ENCODE measurements at regions not wholly inside any gene's neighbourhood (a gene's known extent, or its start where the extent isn't known, plus 50 kb on each side); places are given as distances from the start of the nearest gene placed in this dataset.

DNA sequence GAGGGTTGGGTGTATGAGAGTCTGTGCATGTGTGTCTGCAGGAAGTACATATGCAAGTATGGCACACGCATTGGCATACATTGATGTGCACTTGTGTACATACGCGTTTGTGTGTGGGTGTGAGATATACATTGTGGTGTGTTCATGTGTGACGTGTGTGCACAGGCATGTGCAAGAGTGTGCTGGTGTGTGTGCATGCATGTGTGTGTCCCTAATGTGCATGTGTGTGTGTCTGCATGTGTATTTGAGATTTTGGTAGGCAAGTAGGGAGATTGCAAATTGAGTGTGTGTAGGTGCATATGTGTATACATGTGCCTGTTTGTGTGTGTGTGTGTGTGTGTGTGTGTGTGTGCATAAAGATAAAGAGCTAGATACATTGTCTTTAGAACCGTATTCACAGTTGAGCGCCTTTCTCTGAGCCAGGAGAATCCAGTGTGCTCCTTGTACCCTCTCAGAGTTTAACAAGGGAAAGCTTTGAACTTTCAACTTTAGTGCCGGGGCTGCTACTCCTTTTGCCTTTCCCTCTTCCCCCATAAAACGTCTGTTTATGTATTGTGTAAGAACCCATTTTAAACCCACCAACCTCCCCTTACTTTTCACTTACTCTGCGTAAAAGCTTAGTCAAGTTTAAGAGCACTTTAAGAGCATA lies 152.4 kb upstream of the CHL1 start:
- TF ChIP-seq, protein P1, sequence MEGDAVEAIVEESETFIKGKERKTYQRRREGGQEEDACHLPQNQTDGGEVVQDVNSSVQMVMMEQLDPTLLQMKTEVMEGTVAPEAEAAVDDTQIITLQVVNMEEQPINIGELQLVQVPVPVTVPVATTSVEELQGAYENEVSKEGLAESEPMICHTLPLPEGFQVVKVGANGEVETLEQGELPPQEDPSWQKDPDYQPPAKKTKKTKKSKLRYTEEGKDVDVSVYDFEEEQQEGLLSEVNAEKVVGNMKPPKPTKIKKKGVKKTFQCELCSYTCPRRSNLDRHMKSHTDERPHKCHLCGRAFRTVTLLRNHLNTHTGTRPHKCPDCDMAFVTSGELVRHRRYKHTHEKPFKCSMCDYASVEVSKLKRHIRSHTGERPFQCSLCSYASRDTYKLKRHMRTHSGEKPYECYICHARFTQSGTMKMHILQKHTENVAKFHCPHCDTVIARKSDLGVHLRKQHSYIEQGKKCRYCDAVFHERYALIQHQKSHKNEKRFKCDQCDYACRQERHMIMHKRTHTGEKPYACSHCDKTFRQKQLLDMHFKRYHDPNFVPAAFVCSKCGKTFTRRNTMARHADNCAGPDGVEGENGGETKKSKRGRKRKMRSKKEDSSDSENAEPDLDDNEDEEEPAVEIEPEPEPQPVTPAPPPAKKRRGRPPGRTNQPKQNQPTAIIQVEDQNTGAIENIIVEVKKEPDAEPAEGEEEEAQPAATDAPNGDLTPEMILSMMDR (IDR thresholded peaks at IDR 0.05; ENCODE audit: low read depth, low read length, poor library complexity, severe bottlenecking): no peak
- TF ChIP-seq EZH2phosphoT487 (IDR thresholded peaks at IDR 0.05; ENCODE audit: borderline replicate concordance, low read length): no peak
